ENCODE measurements at regions not wholly inside any gene's neighbourhood (a gene's known extent, or its start where the extent isn't known, plus 50 kb on each side); places are given as distances from the start of the nearest gene placed in this dataset.

DNA sequence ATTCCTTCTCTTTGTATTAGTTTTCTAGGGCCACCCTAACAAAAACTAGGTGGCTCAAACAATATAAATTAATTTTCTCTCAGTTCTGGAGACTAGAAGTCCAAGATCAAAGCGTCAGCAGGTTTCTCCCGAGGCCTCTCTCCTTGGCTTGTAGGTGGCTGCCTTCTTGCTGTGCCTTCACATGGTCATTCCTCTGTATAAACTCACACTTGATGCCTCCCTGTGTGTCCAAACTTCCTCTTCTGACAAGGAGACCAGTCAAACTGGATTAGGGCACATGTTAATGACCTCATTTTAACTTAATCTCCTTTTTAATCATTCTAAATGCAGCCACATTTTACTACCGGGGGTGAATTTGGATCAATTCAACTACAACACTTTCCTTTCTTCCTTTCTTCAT is 691.1 kb downstream of the DIPK2A start:
- intact Hi-C loops (cut with DNase I): no loop called here
- no peaks in the 10 kb centered on the region for H3K9me3 ChIP-seq
- H3K4me1 ChIP-seq: peaks cover 0 to 2% of the 10 kb centered on the region in 2 donors
- H3K27ac ChIP-seq: no peak overlapping the region
- H3K36me3 ChIP-seq: no peaks in the 10 kb centered on the region
- no peak overlapping the region for H3K4me3 ChIP-seq
- TF ChIP-seq CTCF (IDR thresholded peaks at IDR 0.05): no peak
- H3K27me3 ChIP-seq: no peaks in the 10 kb centered on the region
- no peak for DNase-seq (ENCODE audit: low spot score in 2 of 2)

- H3K27ac ChIP-seq: no peak overlapping the region
- TF ChIP-seq CTCF (IDR thresholded peaks at IDR 0.05): no peak
- H3K4me1 ChIP-seq: peaks cover 0 to 2% of the 10 kb centered on the region in 2 donors
- intact Hi-C loops (cut with DNase I): no loop called here
- H3K27me3 ChIP-seq: no peaks in the 10 kb centered on the region
- DNase-seq (ENCODE audit: low spot score in 2 of 2): no peak
- H3K9me3 ChIP-seq: no peaks in the 10 kb centered on the region
- no peaks in the 10 kb centered on the region for H3K36me3 ChIP-seq
- no peak overlapping the region for H3K4me3 ChIP-seq
These were observed 692.1 kb downstream of the DIPK2A start for GRCh38 chr3:144663456-144664436.

DNA sequence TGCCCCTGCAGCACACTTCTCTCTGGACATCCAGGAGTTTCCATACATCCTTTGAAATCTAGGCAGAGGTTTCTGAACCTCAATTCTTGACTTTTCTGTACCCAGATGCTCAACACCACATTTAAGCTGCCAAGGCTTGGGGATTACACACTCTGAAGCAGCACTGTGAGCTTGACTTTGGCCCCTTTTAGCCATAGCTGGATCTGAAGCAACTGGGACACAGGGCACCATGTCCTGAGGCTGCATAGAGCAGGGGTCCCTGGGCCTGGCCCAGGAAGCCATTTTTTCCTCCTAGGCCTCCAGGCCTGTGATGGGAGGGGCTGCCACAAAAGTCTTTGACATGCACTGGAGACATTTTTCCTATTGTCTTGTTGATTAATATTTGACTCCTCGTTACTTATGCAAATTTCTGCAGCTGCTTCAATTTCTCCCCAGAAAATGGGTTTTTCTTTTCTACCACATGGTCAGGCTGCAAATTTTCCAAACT is 694.0 kb downstream of the DIPK2A start:
- Histone ChIP-seq H3K36me3 (no peaks in the 10 kb centered on the region), H3K27me3 (no peaks in the 10 kb centered on the region), H3K4me3 (no peak overlapping the region), H3K27ac (no peak overlapping the region), H3K9me3 (no peaks in the 10 kb centered on the region), H3K4me1 (peaks cover 0 to 2% of the 10 kb centered on the region in 2 donors)
- no peak for DNase-seq (ENCODE audit: low spot score in 2 of 2)
- intact Hi-C loops (cut with DNase I): no loop called here
- TF ChIP-seq CTCF (IDR thresholded peaks at IDR 0.05): no peak

DNA sequence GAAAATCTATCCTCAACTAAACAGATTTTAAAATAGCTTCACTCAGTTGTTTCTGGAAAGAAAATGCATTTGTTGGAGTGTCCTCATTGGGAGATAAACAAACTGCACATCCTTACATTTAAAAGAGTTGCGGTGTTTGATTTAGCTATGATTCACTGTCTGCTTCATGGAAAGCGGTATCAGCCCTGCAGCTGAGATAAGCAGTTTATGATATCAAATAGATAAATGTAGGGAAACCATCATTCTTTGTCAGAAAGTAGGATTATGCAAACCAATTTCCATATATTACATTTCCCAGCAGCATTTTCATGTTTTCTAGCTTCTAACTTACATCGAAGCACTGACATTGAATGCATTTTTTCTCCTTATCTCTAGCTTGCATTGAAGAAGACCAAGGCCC is 698.9 kb downstream of the DIPK2A start:
- TF ChIP-seq CTCF (IDR thresholded peaks at IDR 0.05): no peak
- H3K4me1 ChIP-seq: peaks cover 0 to 2% of the 10 kb centered on the region in 2 donors
- no peak for DNase-seq (ENCODE audit: low spot score in 2 of 2)
- no peak overlapping the region for H3K27ac ChIP-seq
- H3K36me3 ChIP-seq: no peaks in the 10 kb centered on the region
- no peak overlapping the region for H3K4me3 ChIP-seq
- intact Hi-C loops (cut with DNase I): no loop called here
- H3K27me3 ChIP-seq: no peaks in the 10 kb centered on the region
- no peaks in the 10 kb centered on the region for H3K9me3 ChIP-seq

GRCh38 chr3:144677103-144677502 is 705.5 kb downstream of the DIPK2A start:
- H3K36me3 ChIP-seq: no peaks in the 10 kb centered on the region
- no peaks in the 10 kb centered on the region for H3K4me1 ChIP-seq
- DNase-seq (ENCODE audit: low spot score in 2 of 2): no peak
- H3K9me3 ChIP-seq: no peaks in the 10 kb centered on the region
- H3K4me3 ChIP-seq: no peak overlapping the region
- intact Hi-C loops (cut with DNase I): no loop called here
- TF ChIP-seq CTCF (IDR thresholded peaks at IDR 0.05): no peak
- H3K27ac ChIP-seq: no peak overlapping the region
- H3K27me3 ChIP-seq: no peaks in the 10 kb centered on the region
